HEK293T (cell line): ENCODE measurements at regions not wholly inside any gene's neighbourhood (a gene's known extent, or its start where the extent isn't known, plus 50 kb on each side); places are given as distances from the start of the nearest gene placed in this dataset.

Experiments
- BHLHE40 ChIP-seq: fragments of 450-650 bp; IDR thresholded peaks from 2 replicates; pipeline ENCODE4 v1.6.1; 2016; ENCODE audit warnings: mild to moderate bottlenecking, moderate library complexity, borderline replicate concordance
- CTBP1 ChIP-seq: fragments of 450-650 bp; IDR thresholded peaks from 2 replicates; pipeline ENCODE4 v1.6.1; 2016; ENCODE audit warnings: borderline replicate concordance
- ELF4 ChIP-seq: fragments of 450-650 bp; IDR thresholded peaks from 2 replicates; pipeline ENCODE4 v1.6.1; 2017; ENCODE audit warnings: antibody characterized with exemption
- FOXM1 ChIP-seq: fragments of 450-650 bp; IDR thresholded peaks from 2 replicates; pipeline ENCODE4 v1.6.1; 2017; ENCODE audit warnings: mild to moderate bottlenecking, borderline replicate concordance
- L3MBTL2 ChIP-seq: fragments of 450-650 bp; conservative IDR thresholded peaks from 2 replicates; pipeline ENCODE4 v1.6.1; 2016; ENCODE audit warnings: mild to moderate bottlenecking
- SP1 ChIP-seq: fragments of 450-650 bp; IDR thresholded peaks from 2 replicates; pipeline ENCODE4 v1.6.1; 2017
- SUZ12 ChIP-seq: fragments of 450-650 bp; IDR thresholded peaks from 2 replicates; pipeline ENCODE4 v1.6.1; 2016; ENCODE audit warnings: mild to moderate bottlenecking
- TARDBP ChIP-seq: fragments of 450-650 bp; IDR thresholded peaks from 2 replicates; pipeline ENCODE4 v1.6.1; 2016
- ZNF384 ChIP-seq: fragments of 450-650 bp; IDR thresholded peaks from 2 replicates; pipeline ENCODE4 v1.6.1; 2016

DNA sequence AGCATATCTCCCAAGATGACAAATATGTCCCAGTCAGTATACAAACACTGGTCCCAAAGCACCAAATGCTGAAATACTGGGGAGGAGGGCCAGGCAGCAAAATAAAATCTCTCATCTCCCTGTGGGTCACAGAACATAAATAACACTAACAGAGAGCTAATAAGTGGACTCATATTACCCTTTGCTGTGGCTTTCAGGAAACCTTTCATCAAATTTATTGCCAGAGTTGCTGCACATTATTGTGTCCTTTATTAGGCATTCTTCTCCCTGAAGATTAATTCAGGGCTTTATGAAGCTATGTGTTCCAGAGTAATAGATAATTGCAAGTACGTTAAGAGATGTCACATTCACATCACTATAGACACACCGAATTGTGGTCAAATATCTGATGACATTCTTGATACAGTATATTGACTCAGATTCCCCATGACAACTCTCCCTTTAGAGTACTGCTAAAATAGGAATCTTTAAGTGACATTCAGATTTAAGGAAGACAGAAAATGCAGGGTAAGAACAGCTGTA is 124.1 kb upstream of the PRR32 start:
- TF ChIP-seq FOXM1 (no peak), SUZ12 (no peak), BHLHE40 (no peak), L3MBTL2 (no peak), ELF4 (no peak), TARDBP (no peak), CTBP1 (no peak), SP1 (no peak), ZNF384 (no peak)
